CD14-positive monocyte (primary cell): ENCODE measurements at regions not wholly inside any gene's neighbourhood (a gene's known extent, or its start where the extent isn't known, plus 50 kb on each side); places are given as distances from the start of the nearest gene placed in this dataset.

Source experiments
- DNase-seq, 3 donors: peaks; one replicate each; pipeline ENCODE4 v3.0.0-alpha.2; 2011 to 2022
- H2AFZ ChIP-seq: 2 replicates; pipeline ENCODE4 v1.6.0; 2012; ENCODE audit warnings: mild to moderate bottlenecking, low read depth, low read length, inconsistent platforms; ENCODE audit not compliant: insufficient read depth, poor library complexity, severe bottlenecking
- H3K27ac ChIP-seq, 2 donors: 1 replicate in 1 of 2; 2 replicates in 1 of 2; pipeline ENCODE4 v1.5.1; 2012 to 2013; ENCODE audit warnings: low read length in 2 of 2, control low read depth in 1 of 2, inconsistent platforms in 1 of 2, low read depth in 1 of 2, mild to moderate bottlenecking in 1 of 2
- H3K27me3 ChIP-seq, 2 donors: one replicate each; pipeline versions ENCODE4 v1.6.0 to v1.6.1; 2011 to 2013; ENCODE audit warnings: low read length in 2 of 2; ENCODE audit not compliant: control insufficient read depth in 2 of 2, insufficient read depth in 2 of 2
- H3K36me3 ChIP-seq, 2 donors: replicated peaks in 1 of 2; 1 replicate in 1 of 2; 2 replicates in 1 of 2; pipeline versions ENCODE4 v1.5.1 to v1.6.1; 2012 to 2013; ENCODE audit warnings: low read length in 2 of 2, control low read depth in 1 of 2, inconsistent platforms in 1 of 2, mild to moderate bottlenecking in 1 of 2; ENCODE audit not compliant: insufficient read depth in 2 of 2, control insufficient read depth in 1 of 2
- H3K4me1 ChIP-seq, 2 donors: 1 replicate in 1 of 2; 2 replicates in 1 of 2; pipeline versions ENCODE4 v1.5.1 to v1.6.1; 2012 to 2013; ENCODE audit warnings: low read length in 2 of 2, control low read depth in 1 of 2, inconsistent platforms in 1 of 2, mild to moderate bottlenecking in 1 of 2, moderate library complexity in 1 of 2; ENCODE audit not compliant: insufficient read depth in 2 of 2, control insufficient read depth in 1 of 2
- H3K4me2 ChIP-seq: replicated peaks from 2 replicates; pipeline ENCODE3; 2012; ENCODE audit warnings: low read length, moderate library complexity, mild to moderate bottlenecking; ENCODE audit not compliant: poor library complexity, severe bottlenecking; ENCODE audit errors: extremely low read depth
- H3K4me3 ChIP-seq, 3 experiments: fragments of 200-600 bp in 1 of 3; sonication (generic) in 1 of 3; replicated peaks in 1 of 3; 1 replicate in 2 of 3; 2 replicates in 1 of 3; pipeline ENCODE4 v1.5.1; 2011 to 2013; ENCODE audit warnings: low read length in 3 of 3, mild to moderate bottlenecking in 3 of 3, control low read depth in 2 of 3, low read depth in 2 of 3, inconsistent platforms in 1 of 3, moderate library complexity in 1 of 3
- H3K79me2 ChIP-seq: 2 replicates; pipeline ENCODE4 v1.6.0; 2012; ENCODE audit warnings: mild to moderate bottlenecking, control low read depth, inconsistent platforms, low read length, moderate library complexity; ENCODE audit not compliant: insufficient read depth
- H3K9ac ChIP-seq: 2 replicates; pipeline ENCODE4 v1.6.0; 2017; ENCODE audit warnings: low read length, mild to moderate bottlenecking; ENCODE audit not compliant: insufficient read depth, poor library complexity, severe bottlenecking
- H3K9me3 ChIP-seq, 2 donors: replicated peaks in 1 of 2; 1 replicate in 1 of 2; 2 replicates in 1 of 2; pipeline versions ENCODE4 v1.5.1 to v1.6.1; 2012 to 2013; ENCODE audit warnings: low read length in 2 of 2, control low read depth in 1 of 2; ENCODE audit not compliant: control insufficient read depth in 1 of 2, insufficient read depth in 1 of 2
- H4K20me1 ChIP-seq: 2 replicates; pipeline ENCODE4 v1.6.0; 2012; ENCODE audit warnings: mild to moderate bottlenecking, low read length, control low read depth, moderate library complexity; ENCODE audit not compliant: insufficient read depth
- H3K27ac Mint-ChIP-seq, 7 donors: one replicate each; pipeline ENCODE4 v1.8.0; 2020; ENCODE audit warnings: mild to moderate bottlenecking in 7 of 7, mixed read lengths in 7 of 7, moderate library complexity in 6 of 7, inconsistent platforms in 2 of 7
- H3K27me3 Mint-ChIP-seq, 3 donors: one replicate each; pipeline ENCODE4 v1.8.0; 2021 to 2022; ENCODE audit warnings: low read depth in 3 of 3, mild to moderate bottlenecking in 3 of 3, mixed read lengths in 3 of 3, moderate library complexity in 3 of 3, inconsistent platforms in 1 of 3
- H3K36me3 Mint-ChIP-seq, 2 donors: one replicate each; pipeline ENCODE4 v1.8.0; 2020; ENCODE audit warnings: mixed read lengths in 2 of 2, inconsistent platforms in 1 of 2, mild to moderate bottlenecking in 1 of 2
- H3K4me1 Mint-ChIP-seq: one replicate; pipeline ENCODE4 v1.8.0; 2020; ENCODE audit warnings: mild to moderate bottlenecking, mixed read lengths
- H3K4me3 Mint-ChIP-seq, 2 donors: one replicate each; pipeline ENCODE4 v1.8.0; 2020; ENCODE audit warnings: mild to moderate bottlenecking in 2 of 2, mixed read lengths in 2 of 2, moderate library complexity in 1 of 2
- H3K9me3 Mint-ChIP-seq, 7 donors: one replicate each; pipeline ENCODE4 v1.8.0; 2020 to 2022; ENCODE audit warnings: mixed read lengths in 7 of 7, mild to moderate bottlenecking in 6 of 7, moderate library complexity in 6 of 7, inconsistent platforms in 2 of 7
- WGBS: methylation state at CpG from one replicate; pipeline ENCODE4 v1.1.5; 2013; ENCODE audit warnings: missing lambda C conversion rate; ENCODE audit not compliant: insufficient coverage; 5-methylcytosine and 5-hydroxymethylcytosine counted together
- intact Hi-C, 2 donors: fragments of 100-400 bp; cut with micrococcal nuclease; formaldehyde crosslinking; loops; one replicate each; pipeline versions ENCODE4 v1.15.0 to v1.15.1; 2023
- TF ChIP-seq, protein P1 (sequence below): fragments of 200-600 bp; IDR thresholded peaks from one replicate; pipeline ENCODE4 v1.8.0; 2022; ENCODE audit warnings: antibody characterized with exemption, mild to moderate bottlenecking

DNA sequence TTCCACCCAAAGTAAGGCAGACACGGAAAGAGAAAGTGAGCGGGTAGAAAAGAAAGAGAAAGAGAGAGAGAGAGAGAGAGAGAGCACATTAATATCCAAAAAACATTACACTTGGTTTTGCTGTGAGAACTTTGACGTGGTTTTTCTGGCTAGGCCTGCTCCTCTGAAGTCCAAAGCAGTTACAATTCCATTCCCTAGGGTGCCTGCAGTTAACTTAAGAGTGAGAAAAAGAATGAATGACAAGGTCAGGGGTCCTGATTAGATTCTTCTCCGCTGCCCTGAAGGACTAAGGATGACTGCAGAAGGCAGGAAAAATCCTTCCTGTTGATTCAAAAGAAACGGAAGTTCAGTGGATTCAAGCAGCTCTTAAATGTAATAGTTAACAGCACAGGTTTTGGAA lies 589.8 kb downstream of the PRELID2 start:
- intact Hi-C loops: no loop called here
- Histone ChIP-seq H3K4me3 (no peak overlapping the region), H3K9ac (no peak overlapping the region), H3K4me2 (no peak overlapping the region), H2AFZ (no peak overlapping the region), H4K20me1 (no peaks in the 10 kb centered on the region), H3K36me3 (no peaks in the 10 kb centered on the region), H3K79me2 (no peaks in the 10 kb centered on the region), H3K27ac (no peak overlapping the region), H3K4me1 (no peaks in the 10 kb centered on the region), H3K9me3 (no peaks in the 10 kb centered on the region), H3K27me3 (no peaks in the 10 kb centered on the region)
- Mint-ChIP-seq H3K27ac (no peak overlapping the region), H3K36me3 (no peaks in the 10 kb centered on the region), H3K4me1 (no peaks in the 10 kb centered on the region), H3K9me3 (peaks cover 0 to 1% (median 0%) of the 10 kb centered on the region in 7 donors), H3K27me3 (no peaks in the 10 kb centered on the region), H3K4me3 (no peak overlapping the region)
- TF ChIP-seq, protein P1, sequence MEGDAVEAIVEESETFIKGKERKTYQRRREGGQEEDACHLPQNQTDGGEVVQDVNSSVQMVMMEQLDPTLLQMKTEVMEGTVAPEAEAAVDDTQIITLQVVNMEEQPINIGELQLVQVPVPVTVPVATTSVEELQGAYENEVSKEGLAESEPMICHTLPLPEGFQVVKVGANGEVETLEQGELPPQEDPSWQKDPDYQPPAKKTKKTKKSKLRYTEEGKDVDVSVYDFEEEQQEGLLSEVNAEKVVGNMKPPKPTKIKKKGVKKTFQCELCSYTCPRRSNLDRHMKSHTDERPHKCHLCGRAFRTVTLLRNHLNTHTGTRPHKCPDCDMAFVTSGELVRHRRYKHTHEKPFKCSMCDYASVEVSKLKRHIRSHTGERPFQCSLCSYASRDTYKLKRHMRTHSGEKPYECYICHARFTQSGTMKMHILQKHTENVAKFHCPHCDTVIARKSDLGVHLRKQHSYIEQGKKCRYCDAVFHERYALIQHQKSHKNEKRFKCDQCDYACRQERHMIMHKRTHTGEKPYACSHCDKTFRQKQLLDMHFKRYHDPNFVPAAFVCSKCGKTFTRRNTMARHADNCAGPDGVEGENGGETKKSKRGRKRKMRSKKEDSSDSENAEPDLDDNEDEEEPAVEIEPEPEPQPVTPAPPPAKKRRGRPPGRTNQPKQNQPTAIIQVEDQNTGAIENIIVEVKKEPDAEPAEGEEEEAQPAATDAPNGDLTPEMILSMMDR: no peak
- DNase-seq: no peak
- WGBS: 78% methylated on average over 1 of the region's 5 CpGs

DNA sequence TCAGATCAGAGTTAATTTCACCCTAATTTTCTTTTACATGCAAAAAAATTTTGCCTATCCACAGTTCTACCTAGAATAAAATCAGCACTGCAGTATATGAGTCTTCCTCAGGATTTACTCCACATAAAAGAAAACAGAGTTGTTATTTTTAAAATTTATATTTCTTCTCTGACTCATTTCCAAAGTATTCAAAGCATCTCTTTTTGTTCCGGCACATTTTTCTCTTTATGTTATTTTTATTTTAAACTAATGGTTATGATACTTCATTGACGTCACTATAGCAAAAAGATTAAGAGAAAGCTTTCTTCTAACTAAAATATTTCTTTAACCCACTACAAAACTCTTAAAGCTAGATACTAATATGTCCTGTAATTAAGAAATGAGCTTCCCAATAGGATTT lies 590.4 kb downstream of the PRELID2 start:
- no peak overlapping the region for H2AFZ ChIP-seq
- Mint-ChIP-seq H3K27me3 (no peaks in the 10 kb centered on the region), H3K9me3 (peaks cover 0 to 1% (median 0%) of the 10 kb centered on the region in 7 donors), H3K4me1 (no peaks in the 10 kb centered on the region), H3K27ac (no peak overlapping the region), H3K4me3 (no peak overlapping the region), H3K36me3 (no peaks in the 10 kb centered on the region)
- H3K79me2 ChIP-seq: no peaks in the 10 kb centered on the region
- no peaks in the 10 kb centered on the region for H4K20me1 ChIP-seq
- H3K36me3 ChIP-seq: no peaks in the 10 kb centered on the region
- DNase-seq: no peak
- WGBS: no CpG with 5 or more reads among the region's 2 CpGs
- no peaks in the 10 kb centered on the region for H3K27me3 ChIP-seq
- H3K9ac ChIP-seq: no peak overlapping the region
- no peaks in the 10 kb centered on the region for H3K4me1 ChIP-seq
- intact Hi-C loops: no loop called here
- no peaks in the 10 kb centered on the region for H3K9me3 ChIP-seq
- no peak overlapping the region for H3K27ac ChIP-seq
- TF ChIP-seq, protein P1: no peak
- no peak overlapping the region for H3K4me3 ChIP-seq
- no peak overlapping the region for H3K4me2 ChIP-seq
